HG03196 (cell line): ENCODE measurements at regions not wholly inside any gene's neighbourhood (a gene's known extent, or its start where the extent isn't known, plus 50 kb on each side); places are given as distances from the start of the nearest gene placed in this dataset.
"Not testable (repeated sequence)": the region's sequence is repeated elsewhere in the genome, so short reads cannot be mapped to it uniquely, and the experiment has no call there.

Source experiments
- ATAC-seq: cut with Tn5 transposase; IDR thresholded peaks from one replicate; pipeline ENCODE4 v1.9.1; 2021; ENCODE audit not compliant: unreplicated experiment

GRCh38 chr20:4441871-4442270, 192.8 kb upstream of the ADRA1D start:
- ATAC-seq = no peak

DNA sequence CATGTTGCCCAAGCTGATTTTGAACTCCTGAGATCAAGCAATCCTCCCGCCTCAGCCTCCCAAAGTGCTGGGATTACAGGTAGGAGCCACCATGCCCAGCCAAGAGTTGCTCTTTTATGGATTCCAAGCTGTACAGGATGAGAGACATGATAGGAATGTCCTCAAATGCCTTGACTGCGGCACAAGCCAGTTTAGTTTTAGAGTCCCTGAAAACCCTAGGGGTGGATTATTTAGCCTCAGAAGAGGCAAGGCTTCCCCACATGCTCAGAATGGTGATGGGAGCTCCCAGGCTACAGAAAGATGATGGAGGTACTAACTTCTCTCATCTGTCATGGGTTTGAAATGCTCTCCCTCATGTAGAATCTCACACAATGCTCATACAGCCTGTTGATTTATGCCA, 192.1 kb upstream of the ADRA1D start:
- ATAC-seq = no peak

- ATAC-seq = no peak
Measured at GRCh38 chr20:4439461-4439860, 190.4 kb upstream of the ADRA1D start.

DNA sequence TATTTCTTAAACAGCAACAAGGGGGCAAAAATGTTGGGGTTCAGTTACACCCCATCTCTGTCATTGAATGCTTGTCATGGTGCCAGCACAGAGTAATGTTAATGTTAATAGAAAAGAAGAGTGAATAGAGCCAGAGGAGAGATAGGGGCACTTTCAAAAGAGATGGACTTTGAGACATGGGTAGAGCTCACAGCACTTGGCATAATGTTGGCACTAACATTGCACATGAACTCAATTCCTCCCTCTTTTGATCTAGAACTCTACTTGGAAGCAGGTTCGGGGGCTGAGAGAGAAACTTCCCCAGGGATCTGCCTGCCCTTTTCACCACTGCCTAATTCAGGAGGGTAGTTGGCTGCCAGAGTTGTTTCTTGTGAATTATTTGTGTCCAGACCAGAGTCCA, 188.0 kb upstream of the ADRA1D start:
- ATAC-seq = no peak

- ATAC-seq = no peak
Measured at GRCh38 chr20:4435671-4436455, 186.8 kb upstream of the ADRA1D start.

DNA sequence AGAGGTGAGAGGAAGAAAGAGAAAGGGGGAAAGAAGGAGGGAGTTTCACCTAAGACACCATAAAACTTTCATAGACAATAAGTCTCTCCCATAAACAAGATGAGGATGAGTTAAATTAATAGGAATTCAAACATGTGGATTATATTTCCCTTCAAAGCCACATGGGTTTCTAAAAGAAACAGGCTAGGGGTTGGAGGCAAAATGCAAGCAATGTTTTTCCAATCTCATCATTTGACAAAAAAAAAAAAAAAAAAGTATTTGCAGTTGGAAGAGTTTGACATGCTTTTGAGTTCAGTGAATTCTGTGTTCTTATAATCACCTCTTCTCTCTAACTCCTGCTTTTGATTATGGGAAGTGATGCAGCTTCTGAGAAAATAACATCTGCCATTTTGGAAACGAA, 186.1 kb upstream of the ADRA1D start:
- no peak for ATAC-seq

DNA sequence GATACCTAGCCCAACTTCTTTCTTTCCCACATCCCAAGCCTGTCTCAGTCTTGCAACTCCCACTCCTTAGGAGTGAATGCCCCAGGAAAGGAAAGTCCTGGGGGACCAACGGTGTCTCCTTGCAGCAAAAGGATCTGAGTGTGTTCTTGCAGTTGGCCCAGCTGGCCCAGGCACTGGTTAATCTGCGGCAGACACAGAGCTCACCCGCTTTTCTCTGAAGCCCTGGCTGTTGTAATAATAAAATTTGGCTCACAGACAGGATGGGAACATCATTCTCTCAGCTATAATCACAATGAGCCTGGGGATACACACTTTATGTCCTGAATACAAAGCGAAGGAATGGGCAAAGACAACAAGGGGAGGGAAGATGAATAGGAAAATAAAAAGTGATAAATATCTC, 185.6 kb upstream of the ADRA1D start:
- ATAC-seq = no peak

DNA sequence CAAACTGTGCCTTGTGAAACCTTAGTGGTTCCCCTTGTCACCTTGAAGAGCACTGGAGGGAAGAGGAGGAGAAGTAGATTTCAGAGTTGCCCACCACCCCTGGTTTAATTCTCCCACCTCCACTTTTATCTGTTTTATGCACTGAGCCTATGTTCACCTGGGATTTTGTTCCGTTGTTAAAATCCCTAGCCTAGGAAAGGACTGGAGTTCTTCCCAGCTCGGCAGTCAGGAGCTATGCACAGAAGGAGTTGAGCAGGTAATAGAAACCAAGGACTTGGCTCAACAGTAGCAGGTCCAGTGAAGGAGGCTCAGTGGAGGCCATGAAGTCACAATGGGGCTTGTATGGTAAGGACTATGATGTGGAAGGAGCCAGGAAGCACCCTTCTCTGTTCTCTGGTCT, 182.4 kb upstream of the ADRA1D start:
- no peak for ATAC-seq

DNA sequence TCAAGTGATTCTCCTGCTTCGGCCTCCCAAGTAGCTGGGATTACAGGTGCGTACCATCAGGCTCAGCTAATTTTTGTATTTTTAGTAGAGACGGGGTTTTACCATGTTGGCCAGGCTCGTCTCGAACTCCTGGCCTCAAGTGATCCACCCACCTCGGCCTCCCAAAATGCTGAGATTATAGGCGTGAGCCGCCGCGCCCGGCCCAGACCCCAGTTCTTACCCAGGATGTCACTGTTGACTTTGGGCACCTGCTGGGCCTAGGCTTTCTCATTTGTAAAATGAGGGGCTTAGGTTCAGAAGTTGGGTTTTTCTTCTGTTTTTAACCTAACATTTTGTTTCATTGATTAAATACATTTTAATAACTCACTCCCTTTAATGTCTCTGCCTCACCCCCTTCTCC, 181.7 kb upstream of the ADRA1D start:
- ATAC-seq = not testable (repeated sequence)

- ATAC-seq = no peak
Measured at GRCh38 chr20:4427940-4428586, 179.0 kb upstream of the ADRA1D start.

DNA sequence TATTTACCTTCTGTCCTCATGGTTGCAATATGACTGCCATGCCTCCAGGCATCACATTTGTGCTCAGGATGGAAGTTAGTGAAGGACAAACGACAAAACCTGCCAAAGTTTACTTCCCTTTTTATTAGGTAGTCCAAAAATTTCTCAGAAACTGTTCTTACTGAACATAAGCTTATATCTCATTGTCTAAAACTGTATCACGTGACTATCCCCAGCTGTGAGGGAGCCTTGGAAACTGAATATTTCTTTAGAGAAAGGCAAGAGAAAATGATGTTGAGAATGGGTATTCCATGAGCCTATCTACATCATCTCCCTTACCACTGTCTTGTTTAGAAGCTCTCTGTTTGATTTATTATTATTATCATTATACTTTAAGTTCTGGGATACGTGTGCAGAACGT, 169.1 kb upstream of the ADRA1D start:
- no peak for ATAC-seq

- no peak for ATAC-seq
Measured at GRCh38 chr20:4415281-4415680, 166.2 kb upstream of the ADRA1D start.

DNA sequence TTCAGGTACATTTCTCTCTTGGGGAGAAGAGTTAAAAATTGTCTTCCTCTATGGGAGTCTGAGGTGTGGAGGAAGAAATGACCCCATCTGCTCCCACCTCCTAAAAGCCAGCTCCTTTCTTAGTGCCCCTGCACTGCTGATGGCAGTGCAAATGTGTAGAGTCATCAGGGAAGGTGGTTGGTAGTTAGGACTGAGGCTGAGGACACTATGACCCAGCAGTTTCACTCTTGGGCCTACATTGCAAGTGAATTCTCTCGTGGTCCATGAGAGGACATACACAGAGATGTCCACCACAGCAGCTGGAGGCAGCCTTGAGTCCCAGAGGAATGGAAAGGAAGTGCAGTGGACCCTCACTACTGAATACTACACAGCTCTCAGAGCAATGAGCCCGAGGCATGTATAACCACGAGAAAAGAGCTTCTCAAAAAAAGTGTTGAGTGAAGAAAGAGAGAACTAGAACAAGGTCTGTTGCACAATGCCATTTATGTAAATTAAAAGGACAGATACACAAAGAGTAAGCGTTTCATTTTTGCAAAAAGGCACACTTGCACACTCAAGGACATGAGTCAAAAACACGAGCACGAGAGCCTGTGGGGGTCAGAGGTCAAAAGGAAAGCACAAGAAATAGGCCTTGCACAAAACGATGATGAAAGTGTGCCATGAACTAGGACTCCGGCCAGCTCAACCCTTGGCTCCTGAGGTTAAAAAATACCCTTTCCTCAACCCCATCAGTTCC, 164.4 kb upstream of the ADRA1D start:
- ATAC-seq = no peak

DNA sequence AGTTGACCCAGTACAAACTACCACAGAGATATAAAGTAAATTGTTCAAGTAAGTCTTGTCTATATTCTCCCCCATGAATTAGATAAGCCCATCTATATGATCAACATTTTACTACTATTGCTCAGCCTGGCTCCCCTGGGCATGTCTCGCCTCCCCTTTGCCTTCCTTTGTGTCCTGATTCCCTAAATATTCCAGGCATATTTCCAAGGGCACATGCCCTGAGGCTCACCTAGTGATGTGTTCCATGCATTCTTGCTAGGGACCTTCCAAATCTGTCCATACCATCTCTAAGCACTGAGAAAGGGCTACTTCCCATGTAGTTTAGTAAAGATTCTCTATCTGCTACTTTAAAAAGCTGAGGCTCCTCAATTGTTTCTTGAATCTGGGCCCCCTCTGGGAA, 163.1 kb upstream of the ADRA1D start:
- no peak for ATAC-seq

DNA sequence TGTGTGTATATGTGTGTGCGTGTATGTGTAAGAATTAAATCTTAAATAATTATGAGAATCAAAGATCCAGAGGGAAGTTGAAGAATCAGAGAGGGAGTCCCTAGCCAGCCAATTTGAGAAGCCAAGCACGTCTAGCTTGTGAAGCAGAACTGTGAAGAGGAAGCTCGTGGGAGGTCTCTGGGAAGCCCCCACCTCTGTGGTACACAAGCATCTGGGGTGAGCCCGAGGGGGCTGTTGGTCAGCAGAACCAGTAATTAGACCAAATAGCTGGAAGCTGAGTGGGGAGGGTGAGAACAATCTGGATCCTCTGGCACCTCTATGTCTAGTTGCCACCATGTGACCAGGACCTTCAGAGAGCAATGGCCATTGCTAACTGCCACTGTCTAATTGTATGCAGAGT, 162.7 kb upstream of the ADRA1D start:
- no peak for ATAC-seq

DNA sequence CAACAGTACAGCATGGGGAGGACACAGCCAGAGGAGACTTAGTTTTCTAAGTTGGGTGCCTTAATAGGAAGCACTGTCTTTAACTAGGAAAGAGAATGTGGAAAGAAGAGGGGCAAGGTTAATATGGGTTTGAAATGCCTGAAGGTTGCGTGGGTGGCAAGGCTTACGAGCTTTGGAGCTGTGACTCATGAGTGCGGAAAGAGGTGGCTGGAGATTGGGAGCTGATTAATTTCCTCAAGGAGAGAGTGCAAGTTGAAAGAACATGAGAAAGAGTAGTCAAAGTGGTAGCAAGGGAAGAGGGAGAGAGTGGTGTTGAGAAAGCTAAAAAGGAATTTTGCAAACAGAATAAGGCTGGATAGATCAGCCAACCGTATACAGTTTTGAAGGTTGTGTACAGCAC, 157.5 kb upstream of the ADRA1D start:
- no peak for ATAC-seq

- ATAC-seq = no peak
Measured at GRCh38 chr20:4401601-4402000, 152.5 kb upstream of the ADRA1D start.

DNA sequence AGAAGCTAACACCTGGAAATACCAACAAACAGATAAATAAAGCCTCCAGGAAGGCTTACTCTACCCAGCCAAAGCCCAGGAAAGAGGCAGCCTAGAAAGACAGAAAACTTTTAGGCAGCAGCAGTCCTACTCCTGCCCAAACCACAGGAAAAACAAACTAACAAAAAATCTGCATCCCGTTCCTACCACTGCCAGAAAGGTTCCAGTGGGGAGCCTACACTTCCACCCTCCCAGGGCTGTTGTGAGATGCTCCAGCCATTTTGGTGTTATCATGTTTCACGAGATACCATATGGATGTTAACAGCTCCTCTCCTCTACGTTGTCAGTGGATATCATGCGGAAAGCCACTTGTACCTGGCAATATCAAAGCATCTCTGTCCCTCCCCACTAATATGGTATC, 135.9 kb upstream of the ADRA1D start:
- no peak for ATAC-seq

DNA sequence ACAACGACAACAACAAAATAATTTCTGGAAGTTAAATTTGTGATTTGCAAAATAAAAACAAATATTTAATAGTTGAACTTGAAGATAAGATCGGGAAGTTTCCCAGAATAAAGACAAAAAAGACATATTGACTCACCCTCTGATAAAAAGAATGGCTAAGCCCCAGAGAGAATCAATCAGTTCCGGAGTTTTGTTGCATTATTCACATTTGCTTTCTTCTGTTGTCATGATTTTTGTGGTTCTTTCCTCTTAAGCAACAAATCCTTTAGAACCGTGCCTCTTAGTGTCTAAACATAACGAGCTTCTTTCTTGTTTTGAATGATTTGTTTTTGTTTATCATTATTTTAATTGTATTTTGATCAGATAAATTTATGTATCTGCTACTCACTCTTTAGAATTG, 134.9 kb upstream of the ADRA1D start:
- ATAC-seq = no peak

- ATAC-seq = no peak
Measured at GRCh38 chr20:4375881-4376280, 126.8 kb upstream of the ADRA1D start.

- no peak for ATAC-seq
Measured at GRCh38 chr20:4373454-4373853, 124.4 kb upstream of the ADRA1D start.

DNA sequence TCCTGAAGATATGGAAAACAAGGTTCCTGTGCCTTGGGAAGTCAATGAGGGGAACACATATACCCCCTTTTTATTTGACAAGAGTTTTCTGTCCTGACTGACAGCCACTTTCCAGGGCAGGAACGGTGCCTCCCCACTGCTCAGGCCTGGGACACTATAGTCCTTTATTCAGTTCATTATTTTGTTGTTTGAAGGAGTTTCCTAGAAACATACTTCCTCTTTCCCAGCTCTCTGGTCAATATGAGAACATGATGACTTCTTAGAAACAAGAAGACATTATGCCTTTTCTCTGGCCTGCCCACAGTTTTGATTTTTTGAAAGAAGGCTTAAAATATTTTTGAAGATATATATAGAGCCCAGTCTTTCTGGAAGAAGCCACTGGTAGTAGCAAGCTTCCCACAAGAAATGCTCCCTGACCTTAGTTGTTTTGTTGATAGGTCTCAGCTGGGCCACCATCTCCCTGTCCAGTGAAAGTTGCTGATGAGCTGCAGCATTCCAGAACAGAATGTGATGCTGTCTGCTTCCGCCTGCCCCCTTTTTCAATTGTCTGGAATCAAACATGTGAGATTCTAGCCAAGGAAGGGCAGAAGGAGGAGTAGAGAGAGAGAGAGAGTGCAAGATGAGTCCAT, 122.7 kb upstream of the ADRA1D start:
- ATAC-seq = no peak
